CD14-positive monocyte (primary cell): ENCODE measurements at regions not wholly inside any gene's neighbourhood (a gene's known extent, or its start where the extent isn't known, plus 50 kb on each side); places are given as distances from the start of the nearest gene placed in this dataset.

Experiments
- DNase-seq, 3 donors: peaks; one replicate each; pipeline ENCODE4 v3.0.0-alpha.2; 2011 to 2022
- H2AFZ ChIP-seq: 2 replicates; pipeline ENCODE4 v1.6.0; 2012; ENCODE audit warnings: mild to moderate bottlenecking, low read depth, low read length, inconsistent platforms; ENCODE audit not compliant: insufficient read depth, poor library complexity, severe bottlenecking
- H3K27ac ChIP-seq, 2 donors: 1 replicate in 1 of 2; 2 replicates in 1 of 2; pipeline ENCODE4 v1.5.1; 2012 to 2013; ENCODE audit warnings: low read length in 2 of 2, control low read depth in 1 of 2, inconsistent platforms in 1 of 2, low read depth in 1 of 2, mild to moderate bottlenecking in 1 of 2
- H3K27me3 ChIP-seq, 2 donors: one replicate each; pipeline versions ENCODE4 v1.6.0 to v1.6.1; 2011 to 2013; ENCODE audit warnings: low read length in 2 of 2; ENCODE audit not compliant: control insufficient read depth in 2 of 2, insufficient read depth in 2 of 2
- H3K36me3 ChIP-seq, 2 donors: replicated peaks in 1 of 2; 1 replicate in 1 of 2; 2 replicates in 1 of 2; pipeline versions ENCODE4 v1.5.1 to v1.6.1; 2012 to 2013; ENCODE audit warnings: low read length in 2 of 2, control low read depth in 1 of 2, inconsistent platforms in 1 of 2, mild to moderate bottlenecking in 1 of 2; ENCODE audit not compliant: insufficient read depth in 2 of 2, control insufficient read depth in 1 of 2
- H3K4me1 ChIP-seq, 2 donors: 1 replicate in 1 of 2; 2 replicates in 1 of 2; pipeline versions ENCODE4 v1.5.1 to v1.6.1; 2012 to 2013; ENCODE audit warnings: low read length in 2 of 2, control low read depth in 1 of 2, inconsistent platforms in 1 of 2, mild to moderate bottlenecking in 1 of 2, moderate library complexity in 1 of 2; ENCODE audit not compliant: insufficient read depth in 2 of 2, control insufficient read depth in 1 of 2
- H3K4me2 ChIP-seq: replicated peaks from 2 replicates; pipeline ENCODE3; 2012; ENCODE audit warnings: low read length, moderate library complexity, mild to moderate bottlenecking; ENCODE audit not compliant: poor library complexity, severe bottlenecking; ENCODE audit errors: extremely low read depth
- H3K4me3 ChIP-seq, 3 experiments: fragments of 200-600 bp in 1 of 3; sonication (generic) in 1 of 3; replicated peaks in 1 of 3; 1 replicate in 2 of 3; 2 replicates in 1 of 3; pipeline ENCODE4 v1.5.1; 2011 to 2013; ENCODE audit warnings: low read length in 3 of 3, mild to moderate bottlenecking in 3 of 3, control low read depth in 2 of 3, low read depth in 2 of 3, inconsistent platforms in 1 of 3, moderate library complexity in 1 of 3
- H3K79me2 ChIP-seq: 2 replicates; pipeline ENCODE4 v1.6.0; 2012; ENCODE audit warnings: mild to moderate bottlenecking, control low read depth, inconsistent platforms, low read length, moderate library complexity; ENCODE audit not compliant: insufficient read depth
- H3K9ac ChIP-seq: 2 replicates; pipeline ENCODE4 v1.6.0; 2017; ENCODE audit warnings: low read length, mild to moderate bottlenecking; ENCODE audit not compliant: insufficient read depth, poor library complexity, severe bottlenecking
- H3K9me3 ChIP-seq, 2 donors: replicated peaks in 1 of 2; 1 replicate in 1 of 2; 2 replicates in 1 of 2; pipeline versions ENCODE4 v1.5.1 to v1.6.1; 2012 to 2013; ENCODE audit warnings: low read length in 2 of 2, control low read depth in 1 of 2; ENCODE audit not compliant: control insufficient read depth in 1 of 2, insufficient read depth in 1 of 2
- H4K20me1 ChIP-seq: 2 replicates; pipeline ENCODE4 v1.6.0; 2012; ENCODE audit warnings: mild to moderate bottlenecking, low read length, control low read depth, moderate library complexity; ENCODE audit not compliant: insufficient read depth
- H3K27ac Mint-ChIP-seq, 7 donors: one replicate each; pipeline ENCODE4 v1.8.0; 2020; ENCODE audit warnings: mild to moderate bottlenecking in 7 of 7, mixed read lengths in 7 of 7, moderate library complexity in 6 of 7, inconsistent platforms in 2 of 7
- H3K27me3 Mint-ChIP-seq, 3 donors: one replicate each; pipeline ENCODE4 v1.8.0; 2021 to 2022; ENCODE audit warnings: low read depth in 3 of 3, mild to moderate bottlenecking in 3 of 3, mixed read lengths in 3 of 3, moderate library complexity in 3 of 3, inconsistent platforms in 1 of 3
- H3K36me3 Mint-ChIP-seq, 2 donors: one replicate each; pipeline ENCODE4 v1.8.0; 2020; ENCODE audit warnings: mixed read lengths in 2 of 2, inconsistent platforms in 1 of 2, mild to moderate bottlenecking in 1 of 2
- H3K4me1 Mint-ChIP-seq: one replicate; pipeline ENCODE4 v1.8.0; 2020; ENCODE audit warnings: mild to moderate bottlenecking, mixed read lengths
- H3K4me3 Mint-ChIP-seq, 2 donors: one replicate each; pipeline ENCODE4 v1.8.0; 2020; ENCODE audit warnings: mild to moderate bottlenecking in 2 of 2, mixed read lengths in 2 of 2, moderate library complexity in 1 of 2
- H3K9me3 Mint-ChIP-seq, 7 donors: one replicate each; pipeline ENCODE4 v1.8.0; 2020 to 2022; ENCODE audit warnings: mixed read lengths in 7 of 7, mild to moderate bottlenecking in 6 of 7, moderate library complexity in 6 of 7, inconsistent platforms in 2 of 7
- WGBS: methylation state at CpG from one replicate; pipeline ENCODE4 v1.1.5; 2013; ENCODE audit warnings: missing lambda C conversion rate; ENCODE audit not compliant: insufficient coverage; 5-methylcytosine and 5-hydroxymethylcytosine counted together
- intact Hi-C, 2 donors: fragments of 100-400 bp; cut with micrococcal nuclease; formaldehyde crosslinking; loops; one replicate each; pipeline versions ENCODE4 v1.15.0 to v1.15.1; 2023
- TF ChIP-seq, protein P1 (sequence below): fragments of 200-600 bp; IDR thresholded peaks from one replicate; pipeline ENCODE4 v1.8.0; 2022; ENCODE audit warnings: antibody characterized with exemption, mild to moderate bottlenecking

DNA sequence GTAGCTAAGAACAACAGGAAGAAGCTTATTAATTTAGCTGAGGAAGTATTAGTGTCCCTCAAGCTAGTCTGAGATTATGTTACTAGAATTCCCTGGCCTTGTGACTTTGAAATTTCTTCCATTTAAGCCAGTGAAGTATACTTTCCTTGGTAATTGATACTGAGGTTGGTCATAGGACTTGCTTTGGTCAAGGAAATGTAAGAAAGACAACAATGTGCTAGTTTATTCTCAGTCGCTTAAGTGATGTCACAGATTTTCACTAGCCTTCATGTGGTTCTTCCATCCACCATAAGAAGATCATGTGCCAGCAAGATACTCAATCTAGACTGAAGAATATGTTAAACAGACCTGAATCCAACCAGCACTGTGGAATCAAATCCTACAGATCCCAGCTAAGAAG is 1140.1 kb downstream of the TECRL start:
- Mint-ChIP-seq H3K4me1 (no peaks in the 10 kb centered on the region), H3K27me3 (no peaks in the 10 kb centered on the region), H3K27ac (no peak overlapping the region), H3K4me3 (no peak overlapping the region), H3K9me3 (peaks cover 0 to 4% (median 2%) of the 10 kb centered on the region in 7 donors), H3K36me3 (no peaks in the 10 kb centered on the region)
- no peak overlapping the region for H3K4me3 ChIP-seq
- no peaks in the 10 kb centered on the region for H3K27me3 ChIP-seq
- no peak overlapping the region for H2AFZ ChIP-seq
- no peak for DNase-seq
- TF ChIP-seq, protein P1, sequence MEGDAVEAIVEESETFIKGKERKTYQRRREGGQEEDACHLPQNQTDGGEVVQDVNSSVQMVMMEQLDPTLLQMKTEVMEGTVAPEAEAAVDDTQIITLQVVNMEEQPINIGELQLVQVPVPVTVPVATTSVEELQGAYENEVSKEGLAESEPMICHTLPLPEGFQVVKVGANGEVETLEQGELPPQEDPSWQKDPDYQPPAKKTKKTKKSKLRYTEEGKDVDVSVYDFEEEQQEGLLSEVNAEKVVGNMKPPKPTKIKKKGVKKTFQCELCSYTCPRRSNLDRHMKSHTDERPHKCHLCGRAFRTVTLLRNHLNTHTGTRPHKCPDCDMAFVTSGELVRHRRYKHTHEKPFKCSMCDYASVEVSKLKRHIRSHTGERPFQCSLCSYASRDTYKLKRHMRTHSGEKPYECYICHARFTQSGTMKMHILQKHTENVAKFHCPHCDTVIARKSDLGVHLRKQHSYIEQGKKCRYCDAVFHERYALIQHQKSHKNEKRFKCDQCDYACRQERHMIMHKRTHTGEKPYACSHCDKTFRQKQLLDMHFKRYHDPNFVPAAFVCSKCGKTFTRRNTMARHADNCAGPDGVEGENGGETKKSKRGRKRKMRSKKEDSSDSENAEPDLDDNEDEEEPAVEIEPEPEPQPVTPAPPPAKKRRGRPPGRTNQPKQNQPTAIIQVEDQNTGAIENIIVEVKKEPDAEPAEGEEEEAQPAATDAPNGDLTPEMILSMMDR = no peak
- H4K20me1 ChIP-seq = no peaks in the 10 kb centered on the region
- H3K79me2 ChIP-seq = no peaks in the 10 kb centered on the region
- intact Hi-C loops = no loop called here
- peaks cover 0 to 4% of the 10 kb centered on the region in 2 donors for H3K9me3 ChIP-seq
- H3K36me3 ChIP-seq = no peaks in the 10 kb centered on the region
- no peak overlapping the region for H3K9ac ChIP-seq
- no peak overlapping the region for H3K27ac ChIP-seq
- H3K4me1 ChIP-seq = no peaks in the 10 kb centered on the region
- H3K4me2 ChIP-seq = no peak overlapping the region
- no CpG with 5 or more reads among the region's 1 CpG for WGBS

DNA sequence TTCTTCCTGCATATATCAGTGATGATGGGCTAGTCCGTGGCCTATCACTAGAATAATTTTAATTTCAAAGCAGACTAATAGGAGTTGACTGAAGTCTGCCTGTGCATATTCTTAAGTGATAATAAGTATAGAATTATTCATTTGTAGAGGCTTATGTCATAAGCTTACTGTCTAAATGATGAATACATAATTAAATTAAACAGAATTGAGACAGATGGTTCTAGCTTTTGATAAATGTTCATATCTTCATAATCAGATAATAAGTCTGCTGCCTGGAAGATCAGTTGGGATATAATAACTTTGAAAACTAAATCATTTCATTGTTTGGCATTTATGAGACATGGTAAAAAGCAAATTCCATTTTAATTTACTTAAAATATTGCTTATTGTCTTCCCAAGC is 1175.6 kb downstream of the TECRL start:
- no peak overlapping the region for H3K27ac ChIP-seq
- intact Hi-C loops = no loop called here
- H3K36me3 Mint-ChIP-seq = no peaks in the 10 kb centered on the region
- H2AFZ ChIP-seq = no peak overlapping the region
- WGBS = no CpG with 5 or more reads among the region's 1 CpG
- H3K27me3 Mint-ChIP-seq = no peaks in the 10 kb centered on the region
- no peaks in the 10 kb centered on the region for H3K4me1 ChIP-seq
- TF ChIP-seq, protein P1 = no peak
- no peak overlapping the region for H3K4me3 Mint-ChIP-seq
- DNase-seq = no peak
- H3K27me3 ChIP-seq = no peaks in the 10 kb centered on the region
- H3K36me3 ChIP-seq = no peaks in the 10 kb centered on the region
- no peaks in the 10 kb centered on the region for H3K79me2 ChIP-seq
- no peaks in the 10 kb centered on the region for H3K9me3 ChIP-seq
- H3K9ac ChIP-seq = no peak overlapping the region
- H3K4me1 Mint-ChIP-seq = no peaks in the 10 kb centered on the region
- no peak overlapping the region for H3K4me3 ChIP-seq
- H3K4me2 ChIP-seq = no peak overlapping the region
- peaks cover 0 to 1% (median 0%) of the 10 kb centered on the region in 7 donors for H3K9me3 Mint-ChIP-seq
- H3K27ac Mint-ChIP-seq = no peak overlapping the region
- no peaks in the 10 kb centered on the region for H4K20me1 ChIP-seq
